NCI-H524 (cell line): ENCODE measurements at regions not wholly inside any gene's neighbourhood (a gene's known extent, or its start where the extent isn't known, plus 50 kb on each side); places are given as distances from the start of the nearest gene placed in this dataset.
A peak's percentile ranks its signal among the peaks of the same experiment; 100 is the strongest.

Source experiments
- DNase-seq, 2 experiments: peaks; one replicate each; lab custom pipeline; 2025; lab: John Stamatoyannopoulos, UW

DNA sequence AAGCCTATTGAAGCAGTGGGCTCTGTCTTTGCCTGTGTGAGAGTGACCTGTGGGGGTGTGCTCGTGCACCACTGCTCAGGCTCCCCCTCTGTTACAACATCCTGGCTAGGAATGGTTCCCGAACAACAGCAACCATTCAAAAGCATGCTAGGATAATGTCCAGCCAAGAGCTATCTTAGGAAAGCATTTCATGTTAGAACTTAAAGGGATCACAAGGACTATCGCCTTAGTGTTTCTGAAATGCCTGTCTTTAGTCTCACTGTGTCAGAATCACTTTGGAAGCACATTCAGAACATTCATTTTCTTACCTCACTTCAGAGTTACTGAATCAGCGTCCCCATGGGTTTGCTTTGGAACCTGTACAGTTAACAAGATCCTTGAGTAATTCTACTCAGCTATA lies 134.9 kb upstream of the DSEL start:
- no peak for DNase-seq

DNA sequence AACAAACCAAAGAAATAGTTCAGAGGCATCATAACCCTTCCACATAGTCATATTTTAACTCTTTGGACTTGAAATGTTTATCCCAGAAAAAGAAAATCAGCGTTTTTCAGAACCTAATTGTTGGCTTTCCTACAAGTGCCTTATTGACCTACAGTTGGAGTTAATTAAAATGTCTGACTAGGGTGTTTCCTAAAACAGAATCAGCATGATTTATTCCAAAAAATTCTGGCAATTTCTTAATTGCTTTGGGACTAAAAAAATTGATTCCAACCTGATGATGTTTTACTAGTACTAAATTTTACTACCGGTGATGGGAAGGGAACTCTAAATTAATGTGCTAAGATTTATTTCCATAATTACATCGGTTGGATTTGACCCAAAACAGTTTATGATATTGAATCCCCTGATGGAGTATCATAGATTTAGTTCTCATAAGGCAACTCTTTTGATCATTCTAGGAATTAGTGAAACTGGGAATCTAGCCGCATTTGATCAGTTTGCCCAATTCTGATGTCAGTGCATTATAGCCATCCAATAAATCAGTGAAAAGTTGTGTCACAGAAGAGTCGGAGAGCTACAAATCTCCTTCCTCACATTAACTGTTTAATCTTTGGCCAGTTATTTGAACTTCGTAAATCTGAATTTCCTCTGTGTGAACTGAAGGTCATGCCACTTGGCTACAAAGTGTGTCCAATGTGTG lies 134.3 kb upstream of the DSEL start:
- DNase-seq = no peak

GRCh38 chr18:67646890-67647289 lies 130.4 kb upstream of the DSEL start:
- DNase-seq = no peak

DNA sequence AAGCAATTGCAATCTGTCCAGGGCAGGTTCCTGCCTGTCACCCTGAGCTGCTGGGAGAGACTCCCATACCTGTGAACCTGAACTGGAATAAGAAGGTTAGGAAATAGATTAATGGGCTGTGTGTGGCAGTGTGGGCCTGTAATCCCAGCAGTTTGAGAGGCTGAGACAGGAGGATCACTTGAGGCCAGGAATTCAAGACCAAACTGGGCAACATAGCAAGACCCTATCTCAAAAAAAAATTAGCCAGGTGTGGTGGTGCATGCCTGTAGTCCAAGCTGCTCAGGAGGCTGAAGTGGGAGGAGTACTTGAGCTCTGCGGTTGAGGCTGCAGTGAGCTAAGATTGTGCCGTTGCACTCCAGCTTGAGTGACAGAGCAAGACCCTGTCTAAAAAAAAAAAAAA lies 127.7 kb upstream of the DSEL start:
- DNase-seq = no peak

GRCh38 chr18:67639872-67640271 lies 123.4 kb upstream of the DSEL start:
- DNase-seq = no peak

DNA sequence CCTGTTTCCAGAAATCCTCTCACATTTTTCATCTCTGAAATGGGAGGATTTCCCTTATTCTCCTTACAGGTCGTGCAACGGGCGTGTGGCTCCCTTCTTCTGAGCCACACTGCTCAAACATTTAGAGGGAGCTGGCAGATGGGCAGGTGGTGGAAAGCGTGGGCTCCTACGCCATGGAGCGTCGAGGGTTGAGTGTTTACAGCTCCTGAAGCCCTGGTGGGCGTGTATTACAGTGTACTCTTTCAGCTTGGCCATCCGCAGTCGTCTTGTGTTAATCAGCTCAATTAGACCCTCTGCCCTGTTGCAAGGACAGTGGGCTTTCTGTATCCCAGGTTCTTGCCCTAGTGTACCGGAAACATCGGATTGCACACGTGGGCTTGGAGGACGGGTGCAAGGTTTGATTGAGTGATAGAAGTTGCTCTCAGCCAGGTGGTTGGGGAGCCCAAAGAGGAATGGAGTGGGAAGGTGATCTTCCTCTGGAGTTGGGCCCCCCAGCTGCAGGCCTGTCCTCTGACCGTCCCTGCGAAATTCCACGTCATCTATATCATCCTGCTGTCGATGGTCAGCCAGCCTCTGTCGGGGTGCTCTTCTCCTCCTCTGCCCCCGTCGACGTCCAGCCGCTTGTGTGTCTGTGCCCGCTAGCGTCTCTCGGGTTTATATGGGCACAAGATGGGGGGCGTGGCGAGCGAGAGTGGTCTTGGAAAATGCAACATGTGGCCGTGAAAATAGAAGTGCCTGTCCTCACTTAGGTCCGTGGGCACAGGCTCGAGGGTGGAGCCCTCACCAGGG lies 120.3 kb upstream of the DSEL start:
- no peak for DNase-seq

DNA sequence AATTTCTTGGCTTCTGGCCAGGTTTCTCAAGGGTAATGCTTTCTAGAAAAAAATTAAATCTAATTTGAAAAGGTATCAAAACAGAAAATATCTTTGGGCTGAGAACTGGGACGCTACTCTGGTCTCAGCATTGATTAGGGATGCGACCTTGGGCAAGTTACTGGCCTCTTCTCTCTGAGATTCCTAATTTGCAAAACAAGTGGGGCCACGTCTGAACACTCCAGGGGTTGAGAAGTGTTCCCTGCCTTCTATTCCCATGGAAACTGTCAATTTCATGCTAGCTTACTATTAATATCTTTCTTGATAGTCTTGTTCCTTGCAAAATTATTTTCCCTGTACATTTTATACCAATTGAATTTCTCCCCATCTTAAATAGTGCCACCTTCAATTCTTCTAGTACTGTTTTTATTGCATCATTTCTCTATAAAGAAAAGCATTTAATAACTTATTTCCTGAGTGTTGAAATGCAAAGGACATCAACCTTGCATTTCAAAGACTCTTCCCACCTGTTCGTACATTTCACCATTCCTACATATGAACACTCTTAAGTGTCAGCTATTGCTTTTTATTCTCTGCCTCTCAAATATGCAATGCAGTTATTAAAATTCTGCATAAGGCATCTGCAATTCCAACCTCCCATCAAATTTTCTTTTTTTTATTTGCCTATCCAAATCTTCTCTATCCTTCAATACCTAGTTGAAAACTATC lies 118.3 kb upstream of the DSEL start:
- DNase-seq = no peak

- DNase-seq = no peak
Measured at GRCh38 chr18:67633939-67634338, 117.4 kb upstream of the DSEL start.

DNA sequence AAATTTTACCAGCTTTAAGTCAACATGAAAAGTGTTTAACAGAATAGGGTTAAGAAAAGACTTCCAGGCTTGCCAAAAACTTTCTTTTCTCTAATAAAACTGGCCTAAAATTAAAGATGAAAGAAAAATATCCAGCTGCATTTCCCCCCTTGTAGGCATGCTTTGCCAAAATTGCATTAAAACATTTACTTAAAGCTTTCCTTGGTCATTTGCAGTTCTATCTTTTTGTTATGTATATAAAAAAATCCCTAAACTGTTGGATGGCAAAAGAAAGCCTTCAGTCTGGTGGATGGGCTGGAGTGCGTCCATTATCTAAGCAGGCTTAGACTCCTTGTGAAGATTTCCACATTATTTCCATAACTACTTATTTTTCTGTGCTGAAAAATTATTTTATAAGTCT lies 105.4 kb upstream of the DSEL start:
- DNase-seq = no peak

GRCh38 chr18:67621049-67621713 lies 104.7 kb upstream of the DSEL start:
- no peak for DNase-seq

- DNase-seq = no peak
Measured at GRCh38 chr18:67618061-67618460, 101.5 kb upstream of the DSEL start.

DNA sequence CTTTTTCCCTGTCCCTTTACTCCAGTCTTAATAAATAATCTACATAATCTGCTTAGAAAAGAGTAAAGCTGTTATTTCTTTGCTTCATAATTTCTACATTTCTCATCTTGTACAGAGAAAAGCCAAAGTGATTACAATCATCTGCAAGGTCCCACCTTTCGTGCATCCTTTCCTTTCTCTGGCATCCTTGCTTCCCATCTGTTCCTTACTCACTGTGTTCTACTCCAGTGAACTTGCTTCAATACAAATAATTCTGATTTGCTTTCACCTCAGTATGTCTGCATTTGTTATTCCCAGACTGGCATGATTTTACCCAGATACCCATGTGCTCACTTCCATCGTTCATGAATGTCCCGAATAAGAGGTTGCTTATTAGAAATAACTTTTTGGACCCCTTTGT lies 99.4 kb upstream of the DSEL start:
- DNase-seq = no peak

DNA sequence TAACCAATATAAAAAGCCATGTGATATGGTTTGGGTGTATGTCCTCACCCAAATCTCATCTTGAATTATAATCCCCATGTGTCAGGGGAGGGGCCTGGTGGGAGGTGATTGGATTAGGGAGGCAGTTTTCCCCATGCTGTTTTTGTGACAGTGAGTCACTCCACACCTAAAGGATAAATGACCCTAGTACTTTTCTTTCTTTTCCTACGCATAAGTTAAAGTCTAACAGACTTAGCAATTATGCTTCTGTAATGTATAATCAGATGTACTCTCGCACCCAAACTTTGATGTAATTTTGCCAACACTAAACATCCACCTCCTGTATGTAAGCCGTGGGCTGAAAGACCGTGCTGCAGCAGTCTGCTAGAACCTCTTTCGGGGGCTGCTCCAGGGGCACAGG lies 97.2 kb upstream of the DSEL start:
- no peak for DNase-seq

DNA sequence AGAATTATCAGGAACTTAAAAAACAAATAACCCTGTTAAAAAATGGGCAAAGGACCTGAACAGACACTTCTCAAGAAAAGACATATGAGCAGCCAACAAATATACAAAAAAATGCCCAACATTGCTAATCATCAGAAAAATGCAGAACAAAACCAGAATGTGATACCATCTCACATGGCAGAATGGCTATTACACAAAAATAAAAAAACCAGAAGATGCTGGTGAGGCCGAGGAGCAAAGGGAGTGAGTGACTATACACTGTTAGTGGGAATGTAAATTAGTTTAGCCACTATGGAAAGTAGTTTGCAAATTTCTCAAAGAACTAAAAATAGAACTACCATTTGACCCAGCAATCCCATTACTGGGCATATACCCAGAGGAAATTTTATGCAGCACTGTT lies 95.8 kb upstream of the DSEL start:
- DNase-seq = no peak

DNA sequence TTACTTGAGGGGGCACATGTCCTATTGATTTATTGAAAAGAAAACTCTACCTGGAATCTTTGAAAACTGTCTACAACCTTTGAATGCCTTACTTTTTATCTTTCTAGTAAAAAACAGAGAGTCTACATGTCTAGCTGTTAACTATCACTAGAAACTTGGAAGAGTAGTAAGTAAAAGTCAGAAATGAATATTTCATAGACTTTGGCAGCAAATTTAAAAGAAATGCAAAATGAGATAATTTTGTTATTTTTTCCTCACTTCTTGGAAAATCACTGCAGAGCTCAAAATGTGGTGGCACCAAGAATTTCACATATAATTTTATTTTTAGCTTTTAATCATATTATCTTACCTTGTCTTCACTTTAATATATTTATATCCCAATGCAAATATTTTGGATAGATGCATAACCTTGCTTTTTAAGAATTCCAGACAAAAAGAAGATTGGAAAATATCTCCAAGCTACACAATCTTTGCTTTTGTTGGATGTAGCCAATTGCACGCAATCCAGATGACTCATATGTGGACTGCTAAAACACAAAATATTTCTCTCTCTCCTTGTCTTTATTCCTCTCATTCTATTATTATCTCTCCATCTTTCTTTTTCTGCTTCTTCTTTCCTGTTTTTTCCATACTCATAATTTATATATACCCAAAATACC lies 92.2 kb upstream of the DSEL start:
- DNase-seq = no peak

GRCh38 chr18:67608191-67608590 lies 91.7 kb upstream of the DSEL start:
- no peak for DNase-seq

DNA sequence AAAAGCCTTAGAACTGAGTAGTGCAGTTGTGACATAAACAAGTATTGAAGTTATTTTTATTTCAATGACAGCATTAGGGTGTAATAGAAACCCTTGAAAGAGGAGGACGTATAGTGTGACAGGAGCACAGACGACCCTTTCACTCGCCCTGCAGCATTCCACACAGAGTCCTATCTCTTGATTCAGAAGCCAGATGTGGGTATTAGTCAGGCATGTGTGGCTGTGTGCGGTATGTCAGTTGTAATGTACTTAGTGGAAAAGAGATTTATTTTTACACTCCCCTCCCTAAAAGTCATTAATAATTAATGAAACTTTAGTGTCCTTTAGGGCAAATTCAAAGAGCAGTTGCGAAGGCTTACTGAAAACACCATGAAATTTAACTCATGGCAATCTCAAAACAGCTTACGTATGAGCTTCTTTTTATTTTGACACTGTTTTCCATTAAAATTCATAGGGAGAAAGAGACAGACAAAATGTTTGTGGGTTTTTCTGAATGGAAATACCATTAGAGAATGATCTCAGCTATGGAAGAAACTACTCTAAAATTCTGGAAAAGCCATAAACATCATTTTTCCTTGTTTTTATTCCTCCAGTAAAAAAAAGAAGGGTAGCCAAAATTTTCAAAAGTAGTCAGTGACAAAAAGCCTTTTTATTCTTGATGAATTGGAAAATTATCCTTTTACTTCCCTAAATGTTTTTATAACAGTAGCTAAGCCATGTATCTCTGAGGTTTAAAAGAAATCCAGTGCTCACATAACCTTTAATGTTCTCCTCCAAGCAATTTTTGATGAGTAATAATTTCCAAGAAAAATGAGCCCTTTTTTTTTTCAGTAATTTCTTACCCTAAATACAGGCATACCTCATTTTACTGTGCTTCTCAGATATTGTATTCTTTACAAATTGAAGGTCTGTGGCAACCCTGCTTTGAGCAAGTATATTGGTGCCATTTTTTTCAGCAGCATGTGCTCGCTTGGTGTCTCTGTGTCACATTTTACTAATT lies 84.0 kb upstream of the DSEL start:
- peak; percentile 4 to 75 for DNase-seq

DNA sequence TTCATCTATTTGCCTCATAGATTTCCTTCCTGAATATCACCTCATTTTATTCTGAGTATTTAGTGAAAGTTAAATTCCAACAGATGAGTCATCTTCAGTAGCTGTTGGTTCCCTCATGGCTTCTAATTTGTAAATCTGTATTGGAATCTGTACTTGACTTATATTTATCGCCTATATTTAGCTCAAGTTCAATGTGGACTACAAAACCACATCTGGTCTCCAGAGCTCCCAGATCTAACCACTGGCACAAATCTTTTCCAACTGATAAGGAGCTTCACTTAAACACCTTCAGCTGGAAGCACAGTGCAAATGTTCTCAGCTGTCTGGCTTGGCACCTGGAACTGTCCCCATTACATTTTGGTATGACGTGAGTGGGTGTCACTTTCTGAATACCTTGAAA lies 82.8 kb upstream of the DSEL start:
- DNase-seq = no peak

DNA sequence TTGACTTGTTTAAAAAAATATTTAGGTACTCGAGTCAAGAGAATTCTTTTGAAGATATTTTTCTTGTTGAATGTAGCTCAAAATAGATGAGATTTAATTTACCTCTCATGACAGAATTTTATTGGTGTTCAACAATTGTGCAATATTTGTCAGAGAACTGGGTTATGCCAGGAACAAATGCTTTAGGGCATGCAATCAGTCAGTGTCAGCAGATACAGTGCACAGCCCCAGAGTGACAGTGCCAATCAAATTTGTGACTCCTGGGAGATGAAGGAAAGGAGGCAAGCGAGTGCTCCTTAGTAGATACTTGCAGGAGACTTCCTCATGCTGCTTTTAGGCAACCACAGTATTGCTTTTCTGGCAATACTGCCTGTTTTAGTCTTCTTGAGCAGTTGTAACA lies 81.2 kb upstream of the DSEL start:
- DNase-seq = no peak

GRCh38 chr18:67596003-67596402 lies 79.5 kb upstream of the DSEL start:
- DNase-seq = no peak
